ENCODE measurements at regions not wholly inside any gene's neighbourhood (a gene's known extent, or its start where the extent isn't known, plus 50 kb on each side); places are given as distances from the start of the nearest gene placed in this dataset.
"Not testable (repeated sequence)": the region's sequence is repeated elsewhere in the genome, so short reads cannot be mapped to it uniquely, and the experiment has no call there.

- H3K9me3 Mint-ChIP-seq = peaks cover 18% of the 10 kb centered on the region
- no peaks in the 10 kb centered on the region for H3K36me3 Mint-ChIP-seq (ENCODE audit: insufficient read depth)
- DNase-seq (ENCODE audit: low spot score in 2 of 2) (no peak), ATAC-seq (replicated peaks; ENCODE audit: extremely low read depth, poor library complexity, severe bottlenecking) (no peak)
- H3K4me3 Mint-ChIP-seq = no peak overlapping the region
- no peaks in the 10 kb centered on the region for H3K4me1 Mint-ChIP-seq
- no peak overlapping the region for H3K27ac Mint-ChIP-seq (ENCODE audit: low read depth)
- no peaks in the 10 kb centered on the region for H3K27me3 Mint-ChIP-seq
Measured at GRCh38 chr2:125630377-125630776, 1025.6 kb upstream of the GYPC start.

DNA sequence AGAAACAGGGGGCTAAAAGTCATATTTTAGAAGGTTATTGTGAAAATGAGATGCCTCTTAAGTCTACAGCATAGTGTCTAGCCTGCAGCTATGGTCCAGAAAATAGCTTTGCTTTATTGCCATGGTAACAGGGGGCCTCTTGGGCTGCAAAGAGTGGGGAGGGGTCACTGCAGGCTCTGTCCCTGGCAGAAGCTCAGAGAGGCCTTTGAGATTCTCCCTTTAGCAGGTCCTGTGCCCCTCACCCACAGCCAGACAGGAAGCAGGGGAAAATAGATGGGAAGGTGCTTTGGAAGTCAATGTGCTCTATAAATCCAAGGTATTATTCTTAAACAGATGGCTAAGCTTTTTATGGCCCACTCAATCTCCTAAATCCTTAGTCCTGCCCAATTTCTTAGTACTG lies 1021.3 kb upstream of the GYPC start:
- no peak for ATAC-seq (replicated peaks; ENCODE audit: extremely low read depth, poor library complexity, severe bottlenecking)

GRCh38 chr2:125638345-125638744 lies 1017.6 kb upstream of the GYPC start:
- H3K4me3 Mint-ChIP-seq = no peak overlapping the region
- H3K27me3 Mint-ChIP-seq = no peaks in the 10 kb centered on the region
- H3K4me1 Mint-ChIP-seq = no peaks in the 10 kb centered on the region
- DNase-seq (ENCODE audit: low spot score in 2 of 2) (no peak), ATAC-seq (replicated peaks; ENCODE audit: extremely low read depth, poor library complexity, severe bottlenecking) (no peak)
- no peaks in the 10 kb centered on the region for H3K36me3 Mint-ChIP-seq (ENCODE audit: insufficient read depth)
- H3K9me3 Mint-ChIP-seq = no peaks in the 10 kb centered on the region
- no peak overlapping the region for H3K27ac Mint-ChIP-seq (ENCODE audit: low read depth)

More for the DNA sequence above, 1021.3 kb upstream of the GYPC start:
- H3K27me3 Mint-ChIP-seq = no peaks in the 10 kb centered on the region
- H3K27ac Mint-ChIP-seq (ENCODE audit: low read depth) = no peak overlapping the region
- no peaks in the 10 kb centered on the region for H3K4me1 Mint-ChIP-seq
- no peaks in the 10 kb centered on the region for H3K36me3 Mint-ChIP-seq (ENCODE audit: insufficient read depth)
- no peak for DNase-seq (ENCODE audit: low spot score in 2 of 2)
- no peak overlapping the region for H3K4me3 Mint-ChIP-seq
- peaks cover under 1% of the 10 kb centered on the region for H3K9me3 Mint-ChIP-seq

DNA sequence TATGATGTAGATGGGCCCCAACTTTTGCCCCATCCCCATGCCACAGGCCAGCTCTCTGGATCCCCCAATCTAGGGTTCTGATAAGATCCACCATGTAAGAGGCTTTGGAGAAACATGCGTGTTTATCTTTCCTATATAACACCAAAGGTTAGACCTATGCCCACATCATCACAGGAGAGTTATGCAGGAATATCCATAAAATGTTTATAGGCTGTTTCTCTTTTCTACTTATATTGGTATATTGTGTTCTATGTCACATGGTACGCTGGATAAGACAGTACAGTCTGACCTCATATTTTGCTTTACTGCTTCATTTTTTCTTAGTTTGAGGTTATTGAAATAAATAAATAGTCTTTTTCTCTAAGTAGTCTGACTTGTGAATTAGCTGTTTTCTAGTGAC lies 1013.9 kb upstream of the GYPC start:
- Mint-ChIP-seq H3K36me3 (ENCODE audit: insufficient read depth) (no peaks in the 10 kb centered on the region), H3K4me1 (no peaks in the 10 kb centered on the region), H3K4me3 (no peak overlapping the region), H3K9me3 (no peaks in the 10 kb centered on the region), H3K27me3 (no peaks in the 10 kb centered on the region), H3K27ac (ENCODE audit: low read depth) (no peak overlapping the region)
- DNase-seq (ENCODE audit: low spot score in 2 of 2) (no peak), ATAC-seq (replicated peaks; ENCODE audit: extremely low read depth, poor library complexity, severe bottlenecking) (no peak)

DNA sequence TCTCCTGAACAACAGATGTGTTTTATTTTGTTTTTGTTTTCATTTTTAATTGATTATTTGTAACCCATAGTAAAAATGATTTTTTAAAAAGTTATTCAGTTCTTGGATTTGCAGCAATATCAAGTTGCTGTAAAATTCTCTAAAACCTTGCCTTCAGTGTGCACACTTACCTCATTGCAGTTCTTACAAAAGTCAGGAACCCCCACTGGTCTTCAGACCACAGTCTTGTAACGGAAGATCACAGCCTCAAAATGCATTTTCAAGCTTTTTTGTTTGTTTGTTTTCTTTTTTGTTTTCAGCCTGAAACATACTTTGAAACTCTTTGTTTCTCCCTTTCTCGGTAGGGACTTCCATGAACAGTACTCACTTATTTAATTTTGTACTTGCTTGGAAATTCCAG lies 1012.8 kb upstream of the GYPC start:
- H3K4me1 Mint-ChIP-seq = no peaks in the 10 kb centered on the region
- no peak for ATAC-seq (replicated peaks; ENCODE audit: extremely low read depth, poor library complexity, severe bottlenecking)
- no peaks in the 10 kb centered on the region for H3K36me3 Mint-ChIP-seq (ENCODE audit: insufficient read depth)
- DNase-seq (ENCODE audit: low spot score in 2 of 2) = no peak
- H3K4me3 Mint-ChIP-seq = no peak overlapping the region
- H3K27me3 Mint-ChIP-seq = no peaks in the 10 kb centered on the region
- H3K9me3 Mint-ChIP-seq = no peaks in the 10 kb centered on the region
- H3K27ac Mint-ChIP-seq (ENCODE audit: low read depth) = no peak overlapping the region

GRCh38 chr2:125643585-125643984 lies 1012.4 kb upstream of the GYPC start:
- H3K36me3 Mint-ChIP-seq (ENCODE audit: insufficient read depth) = no peaks in the 10 kb centered on the region
- no peaks in the 10 kb centered on the region for H3K9me3 Mint-ChIP-seq
- no peak overlapping the region for H3K27ac Mint-ChIP-seq (ENCODE audit: low read depth)
- ATAC-seq (replicated peaks; ENCODE audit: extremely low read depth, poor library complexity, severe bottlenecking) (no peak), DNase-seq (ENCODE audit: low spot score in 2 of 2) (no peak)
- no peaks in the 10 kb centered on the region for H3K4me1 Mint-ChIP-seq
- no peak overlapping the region for H3K4me3 Mint-ChIP-seq
- no peaks in the 10 kb centered on the region for H3K27me3 Mint-ChIP-seq

- ATAC-seq (replicated peaks; ENCODE audit: extremely low read depth, poor library complexity, severe bottlenecking) (no peak), DNase-seq (ENCODE audit: low spot score in 2 of 2) (no peak)
- no peaks in the 10 kb centered on the region for H3K27me3 Mint-ChIP-seq
- H3K9me3 Mint-ChIP-seq = no peaks in the 10 kb centered on the region
- H3K36me3 Mint-ChIP-seq (ENCODE audit: insufficient read depth) = no peaks in the 10 kb centered on the region
- no peak overlapping the region for H3K4me3 Mint-ChIP-seq
- H3K4me1 Mint-ChIP-seq = no peaks in the 10 kb centered on the region
- H3K27ac Mint-ChIP-seq (ENCODE audit: low read depth) = no peak overlapping the region
Measured at GRCh38 chr2:125644257-125644656, 1011.7 kb upstream of the GYPC start.

GRCh38 chr2:125652280-125652679 lies 1003.7 kb upstream of the GYPC start:
- H3K27ac Mint-ChIP-seq (ENCODE audit: low read depth) = no peak overlapping the region
- H3K36me3 Mint-ChIP-seq (ENCODE audit: insufficient read depth) = no peaks in the 10 kb centered on the region
- H3K9me3 Mint-ChIP-seq = peaks cover 5% of the 10 kb centered on the region
- ATAC-seq (replicated peaks; ENCODE audit: extremely low read depth, poor library complexity, severe bottlenecking) (no peak), DNase-seq (ENCODE audit: low spot score in 2 of 2) (no peak)
- no peak overlapping the region for H3K4me3 Mint-ChIP-seq
- no peaks in the 10 kb centered on the region for H3K27me3 Mint-ChIP-seq
- H3K4me1 Mint-ChIP-seq = no peaks in the 10 kb centered on the region

DNA sequence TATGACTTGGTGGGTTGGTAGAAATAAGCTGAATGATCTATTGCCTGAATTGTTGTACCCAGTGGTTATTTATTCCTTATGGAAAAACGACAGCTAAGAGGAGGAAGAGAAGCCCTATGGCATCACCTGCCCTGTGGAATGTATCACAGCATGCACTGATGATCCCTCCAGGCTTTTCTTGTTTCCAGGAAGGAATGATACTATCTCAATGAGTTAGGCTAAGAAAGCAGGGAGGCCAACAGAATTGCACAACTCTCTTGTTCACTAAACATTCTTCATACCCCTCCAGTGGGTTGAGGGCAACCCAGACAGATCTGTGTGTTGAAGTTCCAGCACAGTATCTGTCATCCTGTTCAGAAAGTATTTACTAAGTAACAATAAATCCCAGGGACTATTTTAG lies 1001.7 kb upstream of the GYPC start:
- H3K4me3 Mint-ChIP-seq = no peak overlapping the region
- DNase-seq (ENCODE audit: low spot score in 2 of 2) (no peak), ATAC-seq (replicated peaks; ENCODE audit: extremely low read depth, poor library complexity, severe bottlenecking) (no peak)
- no peak overlapping the region for H3K27ac Mint-ChIP-seq (ENCODE audit: low read depth)
- no peaks in the 10 kb centered on the region for H3K27me3 Mint-ChIP-seq
- H3K4me1 Mint-ChIP-seq = no peaks in the 10 kb centered on the region
- H3K36me3 Mint-ChIP-seq (ENCODE audit: insufficient read depth) = no peaks in the 10 kb centered on the region
- H3K9me3 Mint-ChIP-seq = peaks cover 5% of the 10 kb centered on the region

- Mint-ChIP-seq H3K27me3 (no peaks in the 10 kb centered on the region), H3K4me3 (no peak overlapping the region), H3K27ac (ENCODE audit: low read depth) (no peak overlapping the region), H3K9me3 (peaks cover 5% of the 10 kb centered on the region), H3K36me3 (ENCODE audit: insufficient read depth) (no peaks in the 10 kb centered on the region), H3K4me1 (no peaks in the 10 kb centered on the region)
- no peak for DNase-seq (ENCODE audit: low spot score in 2 of 2)
- ATAC-seq (replicated peaks; ENCODE audit: extremely low read depth, poor library complexity, severe bottlenecking) = no peak
Measured at GRCh38 chr2:125656190-125656589, 999.8 kb upstream of the GYPC start.

DNA sequence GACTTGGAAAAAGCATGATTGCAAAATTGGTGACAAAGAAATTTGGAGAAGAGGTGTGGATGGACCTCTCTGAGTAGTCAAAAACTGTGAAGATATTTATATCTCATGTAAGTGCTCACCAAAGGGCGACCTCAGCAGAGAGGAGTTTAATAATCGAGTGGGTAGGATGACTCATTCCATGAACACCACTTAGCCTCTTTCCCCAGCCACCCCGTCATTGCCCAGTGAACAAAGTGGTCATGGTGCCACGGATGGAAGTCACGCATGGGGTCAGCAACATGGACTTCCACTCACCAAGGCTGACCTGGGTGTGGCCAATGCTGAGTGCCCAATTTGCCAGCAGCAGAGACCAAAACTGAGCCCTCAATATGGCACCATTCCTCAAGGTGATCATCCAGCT lies 997.4 kb upstream of the GYPC start:
- DNase-seq (ENCODE audit: low spot score in 2 of 2) (no peak), ATAC-seq (replicated peaks; ENCODE audit: extremely low read depth, poor library complexity, severe bottlenecking) (no peak)
- H3K4me3 Mint-ChIP-seq = no peak overlapping the region
- no peaks in the 10 kb centered on the region for H3K27me3 Mint-ChIP-seq
- H3K9me3 Mint-ChIP-seq = no peaks in the 10 kb centered on the region
- no peak overlapping the region for H3K27ac Mint-ChIP-seq (ENCODE audit: low read depth)
- H3K4me1 Mint-ChIP-seq = no peaks in the 10 kb centered on the region
- no peaks in the 10 kb centered on the region for H3K36me3 Mint-ChIP-seq (ENCODE audit: insufficient read depth)

DNA sequence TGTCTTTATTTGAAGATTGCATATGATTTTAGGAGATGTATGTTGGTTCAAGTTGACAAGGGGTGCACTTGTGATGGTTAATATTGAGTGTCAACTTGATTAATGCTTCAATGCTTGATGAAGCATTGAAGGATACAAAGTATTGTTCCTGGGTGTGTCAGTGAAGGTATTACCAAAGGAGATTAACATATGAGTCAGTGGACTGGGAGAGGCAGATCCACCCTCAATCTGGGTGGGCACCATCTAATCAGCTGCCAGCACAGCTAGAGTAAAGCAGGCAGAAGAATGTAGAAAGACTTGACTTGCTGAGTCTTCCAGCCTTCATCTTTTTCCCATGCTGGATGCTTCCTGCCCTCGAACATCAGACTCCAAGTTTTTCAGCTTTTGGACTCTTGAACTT lies 995.6 kb upstream of the GYPC start:
- DNase-seq (ENCODE audit: low spot score in 2 of 2); ATAC-seq (replicated peaks; ENCODE audit: extremely low read depth, poor library complexity, severe bottlenecking); H3K4me1 Mint-ChIP-seq; H3K27me3 Mint-ChIP-seq; H3K27ac Mint-ChIP-seq (ENCODE audit: low read depth); H3K4me3 Mint-ChIP-seq; H3K36me3 Mint-ChIP-seq (ENCODE audit: insufficient read depth); H3K9me3 Mint-ChIP-seq: not testable (repeated sequence)

DNA sequence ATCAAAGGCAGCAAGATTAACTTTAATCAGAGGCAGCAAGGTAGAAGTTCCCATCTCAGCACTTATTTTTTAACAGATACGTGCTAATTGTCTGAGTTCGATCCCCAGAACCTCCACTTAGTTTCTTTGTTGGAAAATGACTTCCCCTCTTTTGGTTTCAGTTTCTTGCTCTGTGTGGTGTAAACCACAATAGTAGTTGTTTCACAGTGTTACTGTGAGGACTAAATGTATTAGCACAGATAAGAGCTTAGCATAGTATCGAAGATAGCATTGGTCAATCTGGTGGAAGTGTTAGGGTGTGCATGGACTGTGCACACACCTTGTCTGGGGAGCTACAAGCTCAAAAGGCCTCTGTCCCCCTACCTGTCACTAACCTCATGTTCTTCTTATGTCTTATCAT lies 988.3 kb upstream of the GYPC start:
- no peaks in the 10 kb centered on the region for H3K36me3 Mint-ChIP-seq (ENCODE audit: insufficient read depth)
- H3K9me3 Mint-ChIP-seq = peaks cover 13% of the 10 kb centered on the region
- ATAC-seq (replicated peaks; ENCODE audit: extremely low read depth, poor library complexity, severe bottlenecking) (no peak), DNase-seq (ENCODE audit: low spot score in 2 of 2) (no peak)
- no peaks in the 10 kb centered on the region for H3K27me3 Mint-ChIP-seq
- H3K4me1 Mint-ChIP-seq = no peaks in the 10 kb centered on the region
- H3K4me3 Mint-ChIP-seq = no peak overlapping the region
- no peak overlapping the region for H3K27ac Mint-ChIP-seq (ENCODE audit: low read depth)

DNA sequence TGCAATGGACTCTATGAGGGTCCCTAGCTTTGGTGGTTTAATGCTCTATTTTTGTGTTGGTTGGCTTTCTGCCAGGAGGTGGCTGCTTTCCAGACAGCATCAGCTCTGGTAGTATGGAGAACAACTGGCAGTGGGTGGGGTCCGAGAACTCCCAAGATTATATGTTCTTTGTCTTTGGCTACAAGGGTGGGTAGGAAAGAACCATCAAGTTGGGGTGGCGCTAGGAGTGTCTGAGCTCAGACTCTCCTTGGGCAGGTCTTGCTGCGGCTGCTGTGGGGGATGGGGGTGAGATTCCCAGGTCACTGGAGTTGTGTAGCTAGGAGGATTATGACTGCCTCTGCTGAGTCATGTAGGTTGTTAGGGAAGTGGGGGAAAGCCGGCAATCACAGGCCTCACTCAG lies 976.1 kb upstream of the GYPC start:
- Mint-ChIP-seq H3K36me3 (ENCODE audit: insufficient read depth) (no peaks in the 10 kb centered on the region), H3K27ac (ENCODE audit: low read depth) (no peak overlapping the region), H3K27me3 (no peaks in the 10 kb centered on the region), H3K9me3 (peaks cover 13% of the 10 kb centered on the region), H3K4me1 (no peaks in the 10 kb centered on the region), H3K4me3 (no peak overlapping the region)
- no peak for DNase-seq (ENCODE audit: low spot score in 2 of 2)
- ATAC-seq (replicated peaks; ENCODE audit: extremely low read depth, poor library complexity, severe bottlenecking) = no peak
